ENCODE measurements at regions not wholly inside any gene's neighbourhood (a gene's known extent, or its start where the extent isn't known, plus 50 kb on each side); places are given as distances from the start of the nearest gene placed in this dataset.

DNA sequence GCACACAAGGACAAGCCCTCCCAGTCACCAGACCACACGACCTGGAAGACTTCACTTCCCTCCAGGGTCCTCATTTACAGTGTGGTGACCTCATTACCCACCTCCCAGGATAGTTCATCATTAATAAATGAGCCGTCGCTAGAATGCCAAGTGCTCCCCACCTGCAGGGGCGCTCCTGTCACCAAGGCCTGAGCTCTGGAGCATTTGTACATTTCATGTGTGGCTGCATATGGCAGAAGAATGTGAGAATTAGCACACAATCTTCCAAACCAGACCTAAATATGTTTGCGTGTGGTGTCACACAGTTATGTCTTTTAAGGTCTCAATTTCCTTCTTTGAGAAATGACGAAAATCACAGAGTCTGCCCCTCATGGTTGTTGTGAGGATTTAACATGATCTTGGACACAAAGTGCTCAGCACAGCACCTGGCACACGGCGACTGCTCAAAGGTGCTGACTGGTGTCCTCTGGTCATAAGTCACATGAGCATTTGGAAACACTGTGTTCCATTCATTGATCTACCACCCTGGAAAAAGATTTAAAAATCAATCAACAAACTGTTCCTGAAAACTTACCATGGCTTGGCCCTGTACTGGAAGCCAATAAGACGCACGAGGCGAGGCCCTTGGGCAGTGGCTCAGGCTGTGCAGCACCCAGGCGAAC is 150.6 kb upstream of the SPACA7 start:
- TF ChIP-seq POLR2A (IDR thresholded peaks at IDR 0.05) (no peak), POLR2AphosphoS5 (IDR thresholded peaks at IDR 0.05; ENCODE audit: insufficient read depth in 1 of 2, low read depth in 1 of 2) (no peak)
- TF ChIP-seq, protein P1, sequence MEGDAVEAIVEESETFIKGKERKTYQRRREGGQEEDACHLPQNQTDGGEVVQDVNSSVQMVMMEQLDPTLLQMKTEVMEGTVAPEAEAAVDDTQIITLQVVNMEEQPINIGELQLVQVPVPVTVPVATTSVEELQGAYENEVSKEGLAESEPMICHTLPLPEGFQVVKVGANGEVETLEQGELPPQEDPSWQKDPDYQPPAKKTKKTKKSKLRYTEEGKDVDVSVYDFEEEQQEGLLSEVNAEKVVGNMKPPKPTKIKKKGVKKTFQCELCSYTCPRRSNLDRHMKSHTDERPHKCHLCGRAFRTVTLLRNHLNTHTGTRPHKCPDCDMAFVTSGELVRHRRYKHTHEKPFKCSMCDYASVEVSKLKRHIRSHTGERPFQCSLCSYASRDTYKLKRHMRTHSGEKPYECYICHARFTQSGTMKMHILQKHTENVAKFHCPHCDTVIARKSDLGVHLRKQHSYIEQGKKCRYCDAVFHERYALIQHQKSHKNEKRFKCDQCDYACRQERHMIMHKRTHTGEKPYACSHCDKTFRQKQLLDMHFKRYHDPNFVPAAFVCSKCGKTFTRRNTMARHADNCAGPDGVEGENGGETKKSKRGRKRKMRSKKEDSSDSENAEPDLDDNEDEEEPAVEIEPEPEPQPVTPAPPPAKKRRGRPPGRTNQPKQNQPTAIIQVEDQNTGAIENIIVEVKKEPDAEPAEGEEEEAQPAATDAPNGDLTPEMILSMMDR (IDR thresholded peaks at IDR 0.05): no peak

DNA sequence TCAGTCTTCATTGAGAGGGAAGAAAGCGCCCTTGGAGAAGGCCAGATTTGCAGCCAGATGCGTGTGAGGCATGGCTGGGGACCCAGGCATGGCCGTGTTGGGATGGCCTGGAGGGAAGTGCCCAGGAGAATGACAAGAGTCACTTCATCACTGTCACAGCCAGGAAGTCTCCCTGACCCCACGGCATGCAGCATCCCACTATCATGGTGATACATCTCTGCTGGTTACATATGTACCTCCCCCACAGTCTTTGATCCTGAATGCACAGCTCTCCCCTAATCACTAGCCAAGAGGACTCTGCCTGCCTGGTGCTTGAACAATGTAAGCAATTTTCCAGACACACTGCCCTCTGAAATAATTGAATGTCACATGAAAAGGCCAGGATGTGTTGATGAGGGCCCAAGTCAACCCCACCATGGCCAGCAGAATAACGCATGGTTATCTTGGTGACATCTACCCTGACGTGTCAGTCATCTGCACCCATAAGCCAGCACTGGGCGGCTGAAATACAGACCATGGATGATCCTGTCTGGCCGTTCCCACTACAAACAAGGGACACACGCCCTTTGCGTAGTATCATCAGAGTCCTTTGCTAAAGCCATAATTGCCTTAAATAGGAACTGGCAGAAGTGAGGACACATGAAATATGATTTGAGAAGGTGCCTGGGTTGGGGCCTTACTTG is 149.7 kb upstream of the SPACA7 start:
- no peak for TF ChIP-seq POLR2A (IDR thresholded peaks at IDR 0.05)
- TF ChIP-seq, protein P1 (IDR thresholded peaks at IDR 0.05): no peak
- no peak for TF ChIP-seq POLR2AphosphoS5 (IDR thresholded peaks at IDR 0.05; ENCODE audit: insufficient read depth in 1 of 2, low read depth in 1 of 2)
- H3K9me3 ChIP-seq: no peaks in the 10 kb centered on the region
- intact Hi-C loops (cut with DNase I): no loop called here
- no peak overlapping the region for H3K27ac ChIP-seq
- H3K4me1 ChIP-seq: no peaks in the 10 kb centered on the region
- DNase-seq (ENCODE audit: extremely low spot score in 2 of 2): no peak
- H3K27me3 ChIP-seq: no peaks in the 10 kb centered on the region
- H3K4me3 ChIP-seq: no peak overlapping the region
- H3K36me3 ChIP-seq: no peaks in the 10 kb centered on the region

More for the DNA sequence above, 150.6 kb upstream of the SPACA7 start:
- Histone ChIP-seq H3K27me3 (no peaks in the 10 kb centered on the region), H3K9me3 (no peaks in the 10 kb centered on the region), H3K36me3 (no peaks in the 10 kb centered on the region), H3K27ac (no peak overlapping the region), H3K4me1 (no peaks in the 10 kb centered on the region), H3K4me3 (no peak overlapping the region)
- no peak for DNase-seq (ENCODE audit: extremely low spot score in 2 of 2)
- intact Hi-C loops (cut with DNase I): no loop called here

DNA sequence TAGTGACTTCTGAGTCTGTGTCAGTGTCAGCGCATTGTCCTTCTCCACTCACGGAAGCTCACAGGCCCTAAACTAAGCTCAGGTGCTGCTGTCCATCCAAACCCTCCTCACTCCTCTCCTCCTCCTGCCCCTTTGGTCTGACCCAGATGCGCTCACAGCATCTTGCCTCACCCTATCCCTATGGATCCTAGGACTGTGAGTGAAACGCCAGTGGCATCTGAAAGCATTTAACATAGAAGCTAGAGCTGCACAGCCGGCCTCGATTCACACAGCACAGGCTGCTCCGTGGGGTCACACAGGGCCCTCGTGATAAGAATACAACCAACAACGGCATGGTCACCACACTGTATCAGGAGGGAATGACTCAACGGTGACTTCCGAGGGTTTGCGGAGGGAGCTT is 149.1 kb upstream of the SPACA7 start:
- DNase-seq (ENCODE audit: extremely low spot score in 2 of 2): no peak
- H3K36me3 ChIP-seq: no peaks in the 10 kb centered on the region
- H3K4me1 ChIP-seq: no peaks in the 10 kb centered on the region
- no peak overlapping the region for H3K4me3 ChIP-seq
- H3K9me3 ChIP-seq: no peaks in the 10 kb centered on the region
- intact Hi-C loops (cut with DNase I): no loop called here
- H3K27ac ChIP-seq: no peak overlapping the region
- H3K27me3 ChIP-seq: no peaks in the 10 kb centered on the region
- TF ChIP-seq POLR2AphosphoS5 (IDR thresholded peaks at IDR 0.05; ENCODE audit: insufficient read depth in 1 of 2, low read depth in 1 of 2) (no peak), POLR2A (IDR thresholded peaks at IDR 0.05) (no peak)
- TF ChIP-seq, protein P1 (IDR thresholded peaks at IDR 0.05): no peak

DNA sequence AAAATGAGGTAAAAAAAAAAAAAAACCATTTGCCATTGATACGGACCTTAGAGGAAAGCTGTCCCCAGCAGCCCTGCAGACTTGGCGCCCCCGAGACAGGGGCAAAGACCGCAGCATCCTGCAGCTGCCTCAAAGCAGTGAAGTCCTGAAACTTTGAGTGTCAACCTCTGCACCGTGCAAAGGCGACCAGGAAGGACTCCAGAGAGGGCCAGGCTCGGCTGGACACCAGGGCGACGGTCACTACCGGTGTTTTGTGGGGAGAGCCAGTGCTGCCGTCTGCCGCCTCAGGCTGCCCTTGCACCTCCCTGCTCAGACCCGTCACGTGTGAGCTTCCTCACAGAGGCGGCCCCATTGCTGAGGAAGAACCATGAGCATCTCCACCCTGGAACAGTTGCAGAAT is 146.7 kb upstream of the SPACA7 start:
- no peak overlapping the region for H3K4me3 ChIP-seq
- no peak for TF ChIP-seq POLR2AphosphoS5 (IDR thresholded peaks at IDR 0.05; ENCODE audit: insufficient read depth in 1 of 2, low read depth in 1 of 2)
- TF ChIP-seq, protein P1 (IDR thresholded peaks at IDR 0.05): no peak
- TF ChIP-seq POLR2A (IDR thresholded peaks at IDR 0.05): no peak
- no peaks in the 10 kb centered on the region for H3K4me1 ChIP-seq
- H3K36me3 ChIP-seq: no peaks in the 10 kb centered on the region
- H3K27ac ChIP-seq: no peak overlapping the region
- no peaks in the 10 kb centered on the region for H3K27me3 ChIP-seq
- intact Hi-C loops (cut with DNase I): no loop called here
- no peak for DNase-seq (ENCODE audit: extremely low spot score in 2 of 2)
- no peaks in the 10 kb centered on the region for H3K9me3 ChIP-seq
